ENCODE measurements at regions not wholly inside any gene's neighbourhood (a gene's known extent, or its start where the extent isn't known, plus 50 kb on each side); places are given as distances from the start of the nearest gene placed in this dataset.

DNA sequence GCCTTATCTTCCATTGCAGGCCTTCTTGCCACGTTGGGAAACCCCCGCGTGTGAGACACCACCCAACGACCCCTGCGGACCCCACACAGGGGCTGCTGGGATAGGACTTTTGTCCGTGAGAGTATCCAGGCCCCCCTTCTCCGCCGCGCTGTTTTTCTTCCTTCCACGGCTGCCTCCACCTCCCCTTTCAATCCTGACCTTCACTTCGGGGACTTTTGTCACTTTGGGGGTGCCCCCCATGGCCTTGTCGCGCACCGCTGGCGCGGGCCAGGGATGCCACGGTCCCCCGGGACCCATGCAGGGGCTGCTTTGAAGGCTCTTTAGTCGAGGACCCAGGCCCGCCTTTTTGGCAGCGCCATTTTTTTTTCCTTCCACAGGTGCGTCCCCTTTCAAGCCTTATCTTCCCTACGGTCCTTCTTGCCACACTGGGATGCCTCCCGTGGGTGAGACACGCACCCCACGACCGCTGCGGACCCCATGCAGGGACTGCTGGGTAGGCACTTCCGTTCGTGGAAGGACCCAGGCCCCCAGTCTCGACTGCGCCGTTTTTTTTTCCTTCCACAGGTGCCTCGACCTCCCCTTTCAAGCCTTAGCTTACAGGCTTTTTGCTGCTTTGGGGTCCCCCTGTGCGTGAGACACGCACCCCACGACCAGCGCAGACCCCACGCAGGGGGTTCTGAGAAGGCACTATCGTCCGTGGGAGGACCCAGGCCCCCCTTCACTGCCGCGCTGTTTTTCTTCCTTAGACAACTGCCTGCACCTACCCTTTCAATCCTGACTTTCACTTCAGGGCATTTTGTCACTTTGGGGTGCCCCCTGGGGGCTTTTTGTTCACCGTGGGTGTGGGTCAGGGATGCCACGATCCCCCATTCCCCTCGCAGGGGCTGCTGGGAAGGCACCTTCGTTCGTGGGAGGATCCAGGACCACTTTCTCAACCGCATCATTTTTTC lies 267.4 kb downstream of the ALG10 start:
- TF ChIP-seq, protein P1, sequence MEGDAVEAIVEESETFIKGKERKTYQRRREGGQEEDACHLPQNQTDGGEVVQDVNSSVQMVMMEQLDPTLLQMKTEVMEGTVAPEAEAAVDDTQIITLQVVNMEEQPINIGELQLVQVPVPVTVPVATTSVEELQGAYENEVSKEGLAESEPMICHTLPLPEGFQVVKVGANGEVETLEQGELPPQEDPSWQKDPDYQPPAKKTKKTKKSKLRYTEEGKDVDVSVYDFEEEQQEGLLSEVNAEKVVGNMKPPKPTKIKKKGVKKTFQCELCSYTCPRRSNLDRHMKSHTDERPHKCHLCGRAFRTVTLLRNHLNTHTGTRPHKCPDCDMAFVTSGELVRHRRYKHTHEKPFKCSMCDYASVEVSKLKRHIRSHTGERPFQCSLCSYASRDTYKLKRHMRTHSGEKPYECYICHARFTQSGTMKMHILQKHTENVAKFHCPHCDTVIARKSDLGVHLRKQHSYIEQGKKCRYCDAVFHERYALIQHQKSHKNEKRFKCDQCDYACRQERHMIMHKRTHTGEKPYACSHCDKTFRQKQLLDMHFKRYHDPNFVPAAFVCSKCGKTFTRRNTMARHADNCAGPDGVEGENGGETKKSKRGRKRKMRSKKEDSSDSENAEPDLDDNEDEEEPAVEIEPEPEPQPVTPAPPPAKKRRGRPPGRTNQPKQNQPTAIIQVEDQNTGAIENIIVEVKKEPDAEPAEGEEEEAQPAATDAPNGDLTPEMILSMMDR (conservative IDR thresholded peaks at IDR 0.05; ENCODE audit: low read length): no peak
- no peak for TF ChIP-seq EZH2phosphoT487 (IDR thresholded peaks at IDR 0.05; ENCODE audit: borderline replicate concordance)

Data from Loucy (cell line).